Mammary epithelial cell (primary cell): ENCODE measurements at regions not wholly inside any gene's neighbourhood (a gene's known extent, or its start where the extent isn't known, plus 50 kb on each side); places are given as distances from the start of the nearest gene placed in this dataset.

ENCODE experiments used
- CTCF ChIP-seq, 2 donors: IDR thresholded peaks in 1 of 2; conservative IDR thresholded peaks in 1 of 2; 2 replicates each; pipeline ENCODE4 v1.5.1; 2011 to 2012; ENCODE audit warnings: inconsistent platforms in 2 of 2, low read length in 2 of 2, mild to moderate bottlenecking in 2 of 2, control low read depth in 1 of 2, low read depth in 1 of 2; ENCODE audit not compliant: insufficient read depth in 1 of 2; ENCODE audit errors: extremely low read depth in 1 of 2
- EZH2 ChIP-seq: IDR thresholded peaks from 2 replicates; pipeline ENCODE4 v1.6.1; 2012; ENCODE audit warnings: low read length, inconsistent platforms, borderline replicate concordance

GRCh38 chr2:47237375-47238334, 61.3 kb upstream of the CALM2 start:
- TF ChIP-seq CTCF (conservative IDR thresholded peaks at IDR 0.05 in 1 of 2, IDR thresholded peaks at IDR 0.05 in 1 of 2; ENCODE audit: extremely low read depth in 1 of 2, insufficient read depth in 1 of 2, low read depth in 1 of 2, low read length in 2 of 2) (no peak), EZH2 (no peak)
